GM18870 (cell line): ENCODE measurements at regions not wholly inside any gene's neighbourhood (a gene's known extent, or its start where the extent isn't known, plus 50 kb on each side); places are given as distances from the start of the nearest gene placed in this dataset.

Experiments used
- ATAC-seq: cut with Tn5 transposase; IDR thresholded peaks from one replicate; pipeline ENCODE4 v1.9.1; 2021; ENCODE audit warnings: moderate library complexity; ENCODE audit not compliant: unreplicated experiment

GRCh38 chr9:82565188-82565969 lies 497.6 kb downstream of the RASEF start:
- ATAC-seq = no peak

GRCh38 chr9:82567953-82568352 lies 495.0 kb downstream of the RASEF start:
- ATAC-seq = no peak

GRCh38 chr9:82570226-82570625 lies 492.7 kb downstream of the RASEF start:
- no peak for ATAC-seq

- no peak for ATAC-seq
Observed at GRCh38 chr9:82571540-82571939, 491.4 kb downstream of the RASEF start.

GRCh38 chr9:82572146-82572545 lies 490.8 kb downstream of the RASEF start:
- ATAC-seq = no peak

GRCh38 chr9:82574911-82575310 lies 488.0 kb downstream of the RASEF start:
- ATAC-seq = no peak

GRCh38 chr9:82580921-82581320 lies 482.0 kb downstream of the RASEF start:
- ATAC-seq = no peak

GRCh38 chr9:82581516-82581915 lies 481.4 kb downstream of the RASEF start:
- ATAC-seq = no peak

DNA sequence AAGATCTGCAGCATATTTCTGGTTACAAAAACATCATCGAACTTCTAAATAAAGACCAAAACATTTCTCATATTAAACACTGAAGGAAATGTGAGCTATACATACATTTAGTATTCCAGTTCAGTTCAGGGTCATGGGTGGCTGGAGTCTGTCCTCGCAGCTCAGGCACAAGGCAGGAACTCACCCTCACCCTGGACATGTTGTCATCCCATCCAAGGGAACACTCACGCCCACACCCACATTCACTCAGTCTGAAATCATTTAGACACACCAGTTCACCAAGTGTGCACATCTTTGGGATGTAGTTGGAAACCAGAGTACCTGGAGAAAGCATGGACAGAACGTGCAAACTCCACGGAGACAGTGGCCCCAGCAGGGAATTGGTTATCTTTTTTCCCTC lies 481.0 kb downstream of the RASEF start:
- ATAC-seq = no peak

DNA sequence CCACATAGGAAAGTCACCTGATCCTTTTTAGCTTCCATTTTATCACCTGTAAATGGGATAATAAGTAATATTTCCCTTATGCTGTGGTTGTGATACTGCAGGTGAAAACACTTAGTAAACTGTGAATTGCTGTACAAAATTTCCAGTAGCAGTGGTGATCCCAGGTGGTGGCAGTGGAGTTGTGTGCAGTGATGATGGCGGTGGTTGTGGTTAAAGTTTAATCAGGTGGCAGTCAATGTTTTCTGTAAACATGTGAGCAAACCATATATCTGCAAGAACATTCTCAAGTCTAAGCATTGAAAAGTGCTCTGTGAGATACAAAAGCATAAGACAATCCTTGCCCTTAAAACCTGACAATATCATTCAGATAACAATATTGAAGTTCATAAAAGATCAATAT lies 480.2 kb downstream of the RASEF start:
- ATAC-seq = no peak

DNA sequence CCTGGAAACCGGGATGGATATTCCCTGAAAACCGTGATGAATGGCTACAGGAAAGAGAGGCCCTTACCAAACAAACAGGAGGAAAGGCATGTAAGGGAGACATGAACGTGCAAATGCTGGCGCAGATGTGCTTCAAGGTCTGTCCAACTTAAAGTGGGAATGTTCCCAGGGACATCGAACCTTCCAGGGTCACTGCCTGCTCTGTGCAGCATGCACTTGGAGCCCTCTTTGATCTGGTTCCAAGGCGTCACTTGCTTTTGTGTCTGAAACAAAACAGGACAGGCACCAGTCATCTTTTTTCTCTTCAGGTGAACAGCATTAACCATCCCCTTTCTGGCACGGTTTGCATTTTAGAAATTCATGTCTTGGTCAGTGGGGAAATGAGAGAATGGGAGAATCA lies 479.4 kb downstream of the RASEF start:
- no peak for ATAC-seq

DNA sequence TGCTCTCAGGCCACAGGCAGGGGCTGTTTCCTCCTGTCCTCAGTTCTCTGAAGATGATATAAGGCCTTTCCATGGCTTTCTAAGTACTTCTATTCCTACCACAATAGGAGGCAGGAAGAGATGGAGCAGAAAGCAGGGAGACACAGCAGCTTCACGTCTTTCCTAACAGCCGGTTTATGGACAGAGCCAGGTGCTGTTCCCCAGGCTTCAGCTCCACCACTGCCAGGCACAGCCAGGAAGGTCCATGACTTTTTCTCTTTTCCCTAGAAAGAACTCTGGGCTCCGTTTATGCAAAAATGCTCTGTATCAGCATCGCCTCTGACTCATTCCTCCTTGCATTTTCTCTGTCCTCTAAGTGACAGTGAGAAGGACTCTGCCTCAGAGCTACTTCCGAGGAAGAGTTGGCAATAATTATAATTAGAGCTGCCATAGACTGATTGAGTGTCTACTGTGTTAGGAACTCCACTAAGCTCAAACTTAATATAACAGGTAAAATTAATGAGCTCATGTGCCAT lies 478.5 kb downstream of the RASEF start:
- ATAC-seq = no peak

GRCh38 chr9:82586918-82587356 lies 476.0 kb downstream of the RASEF start:
- no peak for ATAC-seq

- no peak for ATAC-seq
Observed at GRCh38 chr9:82588301-82589180, 474.4 kb downstream of the RASEF start.

DNA sequence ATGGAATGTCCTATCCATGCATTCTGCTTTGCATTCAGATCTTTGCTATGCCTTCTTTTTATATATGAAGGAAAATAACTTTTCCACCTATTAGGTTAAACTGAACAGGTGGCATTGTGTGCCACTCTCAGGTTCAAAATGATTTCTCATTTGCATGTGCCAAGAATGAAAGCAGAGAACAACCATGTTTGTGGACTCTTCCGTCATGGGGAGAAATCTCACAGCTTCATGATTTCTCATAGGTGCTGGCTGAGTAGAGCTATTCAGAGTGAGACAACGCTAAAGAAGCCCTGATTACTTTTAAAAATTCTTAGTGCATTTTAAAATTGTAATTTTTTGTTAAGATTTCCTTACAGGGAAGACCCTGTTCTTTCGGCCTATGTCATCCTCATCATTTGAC lies 472.1 kb downstream of the RASEF start:
- no peak for ATAC-seq

DNA sequence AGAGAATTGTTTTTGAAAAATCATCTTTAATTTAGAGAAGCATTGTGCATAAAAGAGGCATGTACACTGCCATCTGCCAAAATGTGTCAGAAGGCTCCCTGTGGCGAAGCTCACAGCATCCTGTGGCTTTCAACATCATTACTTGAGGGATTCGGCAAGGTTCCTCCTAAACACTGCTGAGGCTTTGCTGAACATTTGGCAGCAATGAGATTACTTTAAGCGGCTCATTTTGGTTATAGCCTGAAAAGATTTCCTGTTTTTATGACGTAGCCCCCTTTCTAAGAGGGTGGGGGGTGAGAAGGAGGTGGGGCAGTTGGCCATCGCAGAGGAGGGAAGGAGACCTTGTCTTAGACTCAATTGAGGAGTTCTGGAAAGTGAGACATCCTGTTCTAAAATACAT lies 469.4 kb downstream of the RASEF start:
- ATAC-seq = no peak

DNA sequence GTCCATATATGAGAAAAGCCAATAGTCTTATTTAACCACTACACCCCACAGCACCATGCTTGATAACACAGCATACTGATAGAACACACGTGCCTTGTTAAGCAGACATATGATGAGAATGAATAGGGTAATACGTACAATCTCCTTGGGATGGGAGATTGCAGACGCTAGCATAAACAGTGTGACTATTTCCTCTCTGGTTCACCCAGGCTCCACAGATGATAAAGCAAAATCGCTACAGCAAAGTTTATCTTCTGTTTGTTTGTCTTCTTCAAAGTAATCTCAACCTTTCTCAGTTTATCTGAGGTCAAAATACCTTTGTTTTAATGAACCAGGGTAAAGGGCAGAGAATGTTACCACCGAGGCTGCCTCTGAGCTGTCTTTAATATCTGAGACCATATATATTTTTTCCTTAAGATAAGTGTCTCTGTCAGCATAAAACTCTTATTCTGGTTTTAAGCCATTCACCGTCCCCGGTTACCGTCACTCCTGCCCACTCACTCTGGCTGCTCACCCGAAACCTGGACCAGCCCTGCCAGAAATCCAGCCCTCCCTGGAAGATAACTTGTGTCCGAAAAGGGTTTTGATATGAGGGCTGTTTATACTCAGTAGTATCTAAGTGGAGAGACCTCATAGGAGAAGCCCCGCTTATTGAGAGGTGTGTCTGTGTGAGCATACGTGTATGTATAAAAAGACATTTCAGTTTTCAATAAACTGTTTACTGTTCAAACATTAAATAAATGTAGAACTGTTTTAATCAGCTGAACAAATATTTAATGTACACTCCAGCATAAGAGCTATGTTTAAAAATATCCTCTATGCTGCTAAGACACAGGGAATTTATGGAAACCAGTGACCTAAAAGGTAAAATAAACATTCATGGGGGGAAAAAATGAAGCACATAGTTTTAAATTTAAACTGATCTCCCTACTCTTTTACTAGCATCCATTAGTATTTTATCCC lies 465.4 kb downstream of the RASEF start:
- no peak for ATAC-seq

- no peak for ATAC-seq
Observed at GRCh38 chr9:82598241-82599039, 464.5 kb downstream of the RASEF start.

DNA sequence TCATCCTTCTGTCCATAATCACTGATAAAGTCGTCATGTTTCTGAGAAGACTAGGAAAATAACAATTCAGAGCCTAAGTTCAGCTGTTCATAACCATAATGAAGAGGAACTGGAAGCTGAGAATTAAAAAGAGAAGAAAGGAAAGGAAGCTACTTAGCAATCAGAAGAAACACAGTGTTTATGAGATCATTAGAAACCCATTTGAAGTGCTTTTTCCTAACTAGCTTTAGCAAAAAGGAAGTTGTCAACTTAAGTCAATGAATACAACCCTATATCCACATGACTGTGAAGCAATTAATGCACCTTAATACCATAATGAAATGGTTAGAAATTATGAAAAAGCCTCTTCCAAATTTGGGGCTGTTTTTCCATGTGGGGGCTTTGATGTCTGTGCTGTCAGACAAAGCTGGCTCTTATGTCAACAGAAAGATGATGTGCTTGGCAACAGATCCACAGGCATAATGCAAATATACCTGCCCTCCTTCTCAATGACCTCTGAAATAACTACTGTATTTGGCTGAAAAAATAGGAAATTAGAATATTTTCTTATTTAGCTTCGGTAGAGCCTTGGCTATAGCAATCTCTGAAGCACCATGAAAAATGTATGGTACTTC lies 463.5 kb downstream of the RASEF start:
- no peak for ATAC-seq
